NCI-H510A (cell line): ENCODE measurements at regions not wholly inside any gene's neighbourhood (a gene's known extent, or its start where the extent isn't known, plus 50 kb on each side); places are given as distances from the start of the nearest gene placed in this dataset.
"Not testable (repeated sequence)": the region's sequence is repeated elsewhere in the genome, so short reads cannot be mapped to it uniquely, and the experiment has no call there.

Source experiments
- DNase-seq: peaks from one replicate; lab custom pipeline; 2025; lab: John Stamatoyannopoulos, UW

DNA sequence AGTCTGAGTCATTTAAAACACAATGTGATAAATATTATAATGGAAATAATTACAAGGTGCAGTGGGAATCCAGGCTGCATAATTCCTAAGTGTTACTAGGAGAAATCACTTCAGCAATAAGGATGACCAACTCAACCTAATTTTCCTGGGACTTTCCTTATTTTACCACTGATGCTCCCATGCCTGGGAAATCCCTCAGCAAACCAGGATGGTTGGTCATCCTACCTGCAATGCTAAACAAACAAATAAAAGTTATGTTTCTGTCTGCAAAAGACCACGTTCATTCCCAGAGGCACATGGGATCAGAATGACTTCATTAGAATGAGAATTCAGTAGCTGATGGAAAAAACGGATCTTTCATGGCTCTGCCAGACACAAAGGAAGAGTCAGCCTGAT, 130.8 kb upstream of the RAP1B start:
- DNase-seq = no peak

DNA sequence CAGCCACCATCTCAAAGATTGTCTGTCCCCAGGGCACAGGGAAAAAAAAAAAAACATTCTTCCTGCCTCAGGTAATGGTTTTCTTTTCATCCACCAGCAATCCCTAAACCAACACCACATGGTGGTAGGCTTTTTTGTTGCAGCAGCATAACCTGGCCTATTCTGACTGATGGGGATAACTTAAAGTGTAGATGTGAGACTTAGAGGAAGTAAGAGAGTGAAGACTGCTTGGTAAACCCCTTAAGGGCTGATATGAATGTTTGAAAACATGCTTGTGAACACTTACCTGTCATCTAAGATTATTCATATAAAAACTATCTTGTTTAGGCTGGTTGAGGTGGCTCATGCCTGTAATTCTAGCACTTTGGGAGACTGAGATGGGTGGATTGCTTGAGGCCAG, 130.2 kb upstream of the RAP1B start:
- no peak for DNase-seq

DNA sequence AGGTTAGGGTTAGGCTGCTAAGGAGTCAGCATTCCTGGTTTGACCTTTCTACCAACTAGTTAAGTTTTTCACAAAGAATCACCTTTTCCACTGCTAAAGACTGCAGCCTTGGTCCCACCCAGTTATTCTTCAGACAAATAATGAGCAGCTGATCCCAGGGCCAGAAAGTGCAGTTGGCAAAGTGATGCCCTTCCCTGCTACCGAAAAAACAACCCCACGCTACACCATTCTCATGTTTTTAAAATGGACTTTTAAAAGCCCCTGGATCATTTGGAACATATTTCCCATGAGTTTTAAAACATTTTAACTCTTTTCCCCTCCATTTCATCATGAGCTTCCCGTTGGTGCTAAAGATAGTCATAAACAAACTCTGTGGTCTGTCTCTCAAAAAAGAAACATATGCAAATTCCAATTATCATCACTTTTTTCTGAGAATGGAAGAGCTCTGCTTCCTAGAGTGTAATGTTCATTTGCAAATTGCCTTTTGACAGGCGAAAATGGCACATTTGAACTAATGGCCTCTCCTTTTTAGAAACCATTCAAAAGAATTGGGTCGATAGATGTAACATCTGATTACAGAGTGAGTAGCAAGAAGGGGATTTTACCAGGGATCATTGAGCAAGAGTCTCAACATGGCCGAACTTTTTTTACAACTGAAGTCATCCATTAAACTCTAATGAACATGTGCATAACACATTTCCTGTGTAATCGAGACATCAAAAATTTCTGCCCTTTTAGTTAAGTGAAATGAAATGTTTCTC, 129.3 kb upstream of the RAP1B start:
- no peak for DNase-seq

DNA sequence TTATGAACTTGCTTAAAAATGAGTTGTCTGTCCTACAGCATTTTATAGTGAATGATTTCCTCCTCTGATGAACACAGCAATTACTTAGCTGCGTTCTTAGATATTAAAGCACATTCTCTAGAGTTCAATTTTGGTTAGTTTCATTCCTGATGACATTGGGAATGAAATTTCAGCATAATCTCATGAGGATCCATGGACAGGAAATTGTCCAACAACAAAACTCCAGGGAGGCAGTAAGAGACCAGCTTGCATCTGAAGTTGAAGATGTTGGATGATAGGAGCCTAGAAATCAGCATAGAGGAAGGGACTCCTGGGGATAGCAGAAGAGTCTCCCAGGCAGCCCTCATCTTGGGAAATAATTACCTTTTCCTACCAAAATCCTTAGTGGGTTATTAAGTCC, 128.7 kb upstream of the RAP1B start:
- no peak for DNase-seq

DNA sequence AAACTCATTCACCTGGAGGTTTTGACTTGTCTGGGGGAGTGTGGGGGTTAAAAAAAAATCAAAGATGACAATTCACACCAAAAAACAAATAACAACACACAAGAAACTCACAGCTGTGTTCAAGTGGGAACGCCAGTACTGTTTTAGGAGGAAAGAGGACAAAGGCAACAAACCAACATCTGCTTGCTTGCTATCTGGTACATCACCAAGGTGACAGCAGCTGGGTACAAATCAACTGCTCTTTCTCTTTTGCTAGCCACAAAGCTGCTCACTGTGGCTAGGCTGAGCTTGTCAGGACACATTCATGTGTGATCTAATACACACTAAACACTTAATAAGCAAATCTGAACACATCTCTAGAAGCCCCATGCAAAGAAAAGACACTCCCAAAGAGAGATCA, 128.0 kb upstream of the RAP1B start:
- no peak for DNase-seq

DNA sequence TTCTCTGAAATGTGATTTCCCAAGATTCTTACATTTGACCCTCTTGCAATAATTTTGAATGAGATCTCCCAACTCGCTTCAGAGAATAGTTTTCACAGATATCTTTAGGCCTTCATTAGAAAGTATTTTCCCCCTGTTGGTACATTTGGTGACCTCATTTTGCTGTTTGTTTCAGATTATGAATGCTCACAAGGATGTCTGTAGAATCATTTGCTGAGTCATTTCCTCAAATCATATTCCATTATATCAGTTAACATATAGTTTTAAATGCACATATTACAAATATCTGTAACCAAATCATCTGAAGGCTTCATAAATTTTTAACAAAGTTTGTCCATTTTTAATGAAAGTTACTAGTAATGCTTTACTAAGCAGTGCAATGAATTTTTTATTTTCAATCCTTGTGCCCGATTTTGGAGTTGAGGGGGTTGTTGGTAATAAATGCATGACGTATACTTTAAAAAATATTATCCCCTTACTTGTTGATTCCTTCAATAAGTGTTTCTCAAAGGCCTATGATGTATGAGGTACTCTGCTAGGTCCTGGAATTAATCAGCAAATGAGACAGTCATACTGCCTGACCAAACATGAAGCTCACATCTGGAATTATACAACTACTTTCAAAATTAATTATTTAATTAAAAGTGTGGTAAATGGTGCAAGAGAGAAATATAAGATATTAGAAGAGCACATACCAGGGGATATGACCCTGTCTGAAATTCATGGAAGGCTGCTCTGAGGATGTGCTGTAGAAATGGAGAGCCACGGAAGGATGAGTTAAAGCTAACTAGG, 126.9 kb upstream of the RAP1B start:
- no peak for DNase-seq

DNA sequence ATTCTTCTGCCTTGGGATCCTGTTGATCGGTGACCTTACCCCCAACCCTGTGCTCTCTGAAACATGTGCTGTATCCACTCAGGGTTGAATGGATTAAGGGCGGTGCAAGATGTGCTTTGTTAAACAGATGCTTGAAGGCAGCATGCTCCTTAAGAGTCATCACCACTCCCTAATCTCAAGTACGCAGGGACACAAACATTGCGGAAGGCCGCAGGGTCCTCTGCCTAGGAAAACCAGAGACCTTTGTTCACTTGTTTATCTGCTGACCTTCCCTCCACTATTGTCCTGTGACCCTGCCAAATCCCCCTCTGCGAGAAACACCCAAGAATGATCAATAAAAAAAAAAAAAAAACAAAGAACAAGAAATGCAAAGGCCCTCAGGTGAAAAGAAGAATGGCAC, 126.1 kb upstream of the RAP1B start:
- not testable (repeated sequence) for DNase-seq

DNA sequence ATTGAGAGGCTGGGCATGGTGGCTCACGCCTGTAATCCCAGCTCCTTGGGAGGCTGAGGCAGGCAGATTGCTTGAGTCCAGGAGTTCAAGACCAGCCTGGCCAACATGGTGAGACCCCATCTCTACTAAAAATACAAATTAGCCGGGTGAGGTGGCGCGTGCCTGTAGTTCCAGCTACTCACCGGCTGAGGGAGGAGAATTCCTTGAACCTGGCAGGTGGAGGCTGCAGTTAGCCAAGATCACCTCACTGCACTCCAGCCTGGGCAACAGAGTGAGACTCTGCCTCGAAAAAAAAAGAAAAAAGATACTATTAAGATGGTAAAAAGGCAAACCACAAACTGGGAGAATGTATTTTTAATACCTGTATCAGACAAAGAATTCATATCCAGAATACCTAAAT, 124.2 kb upstream of the RAP1B start:
- not testable (repeated sequence) for DNase-seq

DNA sequence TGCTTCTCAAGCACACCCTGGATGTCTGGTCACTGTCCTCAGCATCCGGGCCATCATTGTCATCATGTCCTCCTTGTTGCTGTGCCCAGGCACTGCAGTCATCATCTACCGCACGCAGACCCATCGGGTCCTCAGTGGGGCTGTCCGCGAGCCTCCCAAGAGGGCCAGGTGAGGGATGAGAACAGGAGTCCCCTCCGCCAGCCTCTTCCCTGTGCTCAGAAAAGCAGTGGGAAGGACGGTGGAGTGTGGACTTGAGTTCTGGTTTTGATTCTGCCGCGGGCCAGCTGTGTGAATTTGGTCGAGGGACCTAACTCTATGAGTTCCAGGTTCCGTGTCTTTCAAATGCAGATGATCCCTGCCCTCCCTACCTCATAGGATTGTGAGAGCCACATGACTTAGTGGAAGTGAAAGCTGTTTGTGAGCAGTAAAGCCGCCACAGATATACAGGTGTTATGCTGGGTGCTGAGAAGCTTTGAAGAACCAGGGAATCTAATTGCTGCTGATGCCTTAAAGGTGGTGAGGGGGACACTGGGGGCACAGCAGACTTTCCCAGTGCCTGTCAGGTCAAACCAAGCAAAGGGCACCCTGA, 122.9 kb upstream of the RAP1B start:
- no peak for DNase-seq

DNA sequence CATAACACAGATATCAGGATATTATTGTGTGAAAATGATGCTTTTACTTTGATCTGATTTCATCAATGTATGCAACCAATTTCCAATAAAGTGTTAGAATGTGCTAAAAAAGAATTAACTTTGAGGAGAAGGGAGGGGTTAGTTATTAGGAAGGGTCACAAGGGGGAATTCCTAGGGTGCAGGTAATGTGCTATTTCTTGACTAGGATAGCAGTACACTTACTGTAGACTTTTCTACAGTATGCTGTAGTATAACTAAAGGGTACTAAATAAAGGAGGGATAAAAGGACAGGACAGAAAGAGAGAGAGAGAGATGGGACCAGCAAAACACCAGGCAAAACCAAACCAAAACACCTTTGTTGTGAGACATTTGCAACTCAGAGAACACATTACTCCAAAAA, 121.4 kb upstream of the RAP1B start:
- no peak for DNase-seq

DNA sequence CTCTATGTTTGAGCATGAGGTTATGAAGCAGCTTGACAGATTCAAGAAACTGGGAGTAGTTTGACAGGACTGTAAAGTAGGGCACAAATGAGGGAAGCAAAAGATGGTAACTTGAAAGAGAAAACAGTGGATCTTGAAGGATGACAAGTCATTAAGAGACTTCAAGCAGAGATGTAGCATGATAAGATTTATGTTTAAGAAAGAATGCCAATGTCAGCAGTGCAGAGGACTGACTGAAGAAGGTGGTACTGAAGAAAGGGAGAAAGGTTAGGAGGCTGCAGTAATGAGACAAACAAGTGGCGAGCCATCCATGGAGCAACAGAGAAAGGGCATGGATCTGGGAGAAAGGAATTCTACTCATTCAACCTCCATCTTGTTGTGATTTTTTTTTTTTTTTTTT, 120.2 kb upstream of the RAP1B start:
- DNase-seq = no peak

DNA sequence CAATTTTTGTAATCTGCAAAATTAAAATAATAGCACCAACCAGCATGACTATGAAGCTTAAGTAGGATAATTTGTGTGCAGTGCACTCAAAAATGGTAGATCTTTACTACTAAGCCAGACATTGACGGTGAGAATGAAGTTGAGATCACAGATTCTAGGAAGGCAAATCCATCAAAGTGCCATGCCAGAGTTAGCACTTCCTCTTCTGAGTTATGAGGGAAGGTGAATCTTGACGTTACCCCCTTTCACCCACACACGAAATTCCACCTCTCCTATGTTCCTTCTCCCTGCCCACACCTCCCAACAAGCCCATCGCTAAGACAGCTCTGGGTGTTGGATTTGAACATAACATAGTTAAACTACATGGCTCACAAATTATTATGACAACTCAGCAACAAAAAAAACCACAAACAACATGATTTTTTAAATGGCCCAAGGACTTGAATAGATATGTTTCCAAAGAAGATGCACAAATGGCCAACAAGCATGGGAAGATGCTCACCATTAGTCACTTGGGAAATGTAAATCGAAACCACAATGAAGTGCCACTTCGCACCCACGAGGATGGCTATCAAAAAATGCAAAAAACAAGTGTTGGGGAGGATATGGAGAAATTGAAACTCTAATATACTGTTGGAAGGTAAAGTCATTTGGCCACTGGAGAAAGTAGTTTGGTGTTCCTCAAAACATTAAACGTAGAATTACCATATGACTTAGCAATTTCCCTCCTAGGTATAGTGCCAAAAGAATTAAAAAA, 119.3 kb upstream of the RAP1B start:
- no peak for DNase-seq

DNA sequence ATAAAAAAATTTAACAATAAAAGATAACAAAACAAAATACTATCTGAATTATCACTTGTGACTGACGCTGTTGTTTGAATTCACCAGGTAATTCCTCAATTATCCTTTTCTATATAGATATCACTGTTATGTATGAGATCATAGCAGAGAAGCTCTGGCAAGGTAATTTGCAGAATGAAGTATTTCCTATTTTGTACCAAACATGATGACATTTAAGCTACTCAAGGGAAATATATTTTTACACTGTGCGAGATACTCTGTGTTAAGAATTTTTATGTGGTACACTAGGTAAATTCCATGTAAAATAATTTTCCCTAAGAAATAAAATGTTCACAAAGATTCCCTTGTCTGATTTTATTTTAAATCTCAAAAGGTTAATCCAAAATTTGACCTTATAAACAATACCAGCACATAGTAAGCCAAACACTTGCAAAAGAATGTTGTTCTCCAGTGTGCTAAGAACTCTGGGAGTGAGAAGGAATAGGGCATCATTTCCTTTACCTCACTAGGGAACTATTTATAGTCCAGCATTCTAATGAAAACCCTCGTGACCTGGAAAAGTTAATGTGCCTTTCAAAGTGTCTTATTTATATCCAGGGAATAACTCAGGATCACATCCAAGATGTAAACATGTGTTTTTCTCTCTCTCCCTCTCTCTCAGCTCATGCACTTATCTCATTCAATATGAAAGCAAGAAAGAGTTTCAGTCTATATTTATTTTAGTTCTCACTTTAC, 115.2 kb upstream of the RAP1B start:
- no peak for DNase-seq

DNA sequence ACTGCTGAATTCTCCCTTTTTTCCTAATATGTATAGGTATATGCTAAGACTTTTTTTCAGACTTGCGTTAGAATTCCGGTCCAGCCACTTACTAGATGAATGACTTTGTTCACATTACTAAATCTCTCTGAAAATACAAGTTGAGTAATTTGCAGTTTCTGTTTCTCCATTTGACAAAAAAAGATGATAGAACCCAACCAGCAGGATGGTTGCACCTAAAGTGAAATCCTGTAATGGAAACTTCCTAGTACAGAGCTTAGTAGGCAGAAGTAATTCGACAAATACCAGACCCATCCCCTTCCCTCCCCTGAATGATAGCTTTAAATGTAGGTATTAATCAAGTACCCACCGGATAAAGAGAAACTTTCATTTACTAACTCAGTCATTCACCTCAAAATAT, 113.6 kb upstream of the RAP1B start:
- no peak for DNase-seq

DNA sequence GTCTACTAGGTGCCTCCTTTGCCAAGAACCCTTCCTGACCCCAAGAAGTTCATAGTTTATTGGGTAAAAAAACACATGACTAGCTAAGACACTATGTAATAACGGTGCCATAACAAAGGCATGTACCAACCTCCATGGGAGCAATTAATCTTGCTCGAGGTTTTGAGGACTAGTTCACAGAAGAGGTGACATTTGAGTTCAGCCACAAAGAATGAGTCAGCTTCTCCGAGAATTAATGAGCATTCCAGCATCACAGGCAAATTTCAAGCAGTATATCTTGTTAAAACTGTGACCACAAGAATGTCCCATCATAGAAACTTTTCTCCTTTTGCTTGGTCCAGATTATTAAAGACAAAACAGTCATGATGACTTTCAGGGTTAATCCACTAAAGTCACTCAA, 113.0 kb upstream of the RAP1B start:
- DNase-seq = no peak

DNA sequence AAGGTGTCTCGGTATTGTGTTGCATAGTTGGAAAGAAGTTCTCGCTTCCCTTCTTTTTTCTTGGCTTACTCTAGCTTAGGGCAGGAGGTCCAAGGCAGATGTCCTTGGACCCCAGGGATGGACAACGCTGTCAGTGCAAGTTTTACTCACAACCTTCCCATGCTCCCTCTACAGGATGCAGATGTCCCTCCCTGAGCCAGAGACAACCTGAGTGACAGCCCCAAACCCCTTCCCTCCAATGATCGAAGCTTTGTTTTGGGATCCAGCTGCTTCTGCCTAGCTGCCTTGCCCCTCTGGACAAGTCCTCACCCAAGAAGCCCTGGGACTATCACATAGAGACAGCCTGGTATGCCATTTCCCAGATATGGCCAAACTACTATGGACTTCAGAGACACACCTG, 112.0 kb upstream of the RAP1B start:
- no peak for DNase-seq

DNA sequence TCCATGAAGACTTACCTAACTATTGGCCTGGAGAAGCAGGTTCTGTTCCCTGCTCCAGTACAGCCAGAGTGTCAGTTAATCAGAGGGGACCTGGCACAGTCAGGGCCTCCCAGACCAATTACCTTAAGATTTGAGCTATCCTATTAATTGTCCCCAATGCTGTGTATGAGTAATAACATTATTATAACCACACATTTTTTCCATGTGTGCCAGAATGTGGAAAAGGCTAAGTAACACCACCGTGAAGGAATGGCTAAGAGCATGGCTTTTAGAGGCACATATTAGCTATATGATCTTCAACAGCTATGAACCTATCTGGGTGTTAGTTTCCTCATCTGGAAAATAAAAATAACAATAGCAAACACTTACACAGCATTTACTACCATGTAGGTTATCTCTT, 111.1 kb upstream of the RAP1B start:
- DNase-seq = no peak

DNA sequence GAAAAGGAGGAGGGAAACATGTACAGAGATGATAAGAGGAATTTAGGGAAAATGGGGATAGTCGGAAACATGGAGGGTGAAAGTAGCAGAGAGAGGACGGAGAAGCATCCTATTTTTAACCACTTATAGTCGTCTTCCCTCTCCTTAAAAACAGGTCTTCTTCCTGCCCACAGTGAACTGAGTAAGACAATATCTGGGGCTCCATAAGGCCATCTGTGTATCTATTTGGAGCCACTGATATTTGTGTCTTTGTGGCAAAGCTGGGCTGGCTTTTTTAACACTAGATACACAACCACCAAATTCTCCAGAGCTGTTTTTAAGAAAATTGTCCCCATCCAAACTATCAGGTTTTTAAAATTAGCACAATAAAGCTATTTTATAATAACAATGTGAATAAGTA, 109.5 kb upstream of the RAP1B start:
- no peak for DNase-seq

DNA sequence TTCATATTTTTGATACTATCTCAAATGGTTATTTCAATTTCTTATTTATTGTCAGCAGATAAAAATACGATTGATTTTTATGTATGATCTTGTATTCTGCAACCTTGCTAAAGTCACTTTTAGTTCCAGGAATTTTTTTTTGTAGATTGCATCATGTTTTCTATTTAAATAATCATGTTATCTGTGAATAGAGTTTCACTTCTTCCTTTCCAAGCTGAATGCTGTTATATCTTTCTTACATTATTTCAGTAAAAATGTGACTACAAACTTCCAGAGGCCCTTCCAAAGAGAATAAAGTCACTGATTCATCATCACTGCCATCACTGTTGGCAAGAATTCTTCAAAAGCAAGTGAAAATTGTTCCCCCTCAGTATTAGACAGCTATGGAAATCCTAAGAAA, 104.7 kb upstream of the RAP1B start:
- no peak for DNase-seq

DNA sequence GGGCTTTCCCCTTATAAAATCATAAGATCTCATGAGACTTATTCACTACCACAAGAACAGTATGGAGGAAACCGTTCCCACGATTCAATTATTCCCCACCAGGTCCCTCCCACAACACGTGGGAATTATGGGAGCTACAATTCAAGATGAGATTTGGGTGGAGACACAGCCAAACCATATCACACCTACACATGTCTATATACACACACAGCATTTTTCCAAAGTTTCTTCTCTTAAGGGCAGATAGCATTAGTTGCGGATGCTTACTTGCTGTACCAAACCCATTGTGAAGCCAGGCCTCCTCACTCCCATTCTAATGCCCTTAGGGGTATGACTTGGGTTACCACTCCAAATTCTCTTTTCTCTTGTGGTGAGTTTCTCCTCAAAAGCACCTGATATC, 104.1 kb upstream of the RAP1B start:
- no peak for DNase-seq

DNA sequence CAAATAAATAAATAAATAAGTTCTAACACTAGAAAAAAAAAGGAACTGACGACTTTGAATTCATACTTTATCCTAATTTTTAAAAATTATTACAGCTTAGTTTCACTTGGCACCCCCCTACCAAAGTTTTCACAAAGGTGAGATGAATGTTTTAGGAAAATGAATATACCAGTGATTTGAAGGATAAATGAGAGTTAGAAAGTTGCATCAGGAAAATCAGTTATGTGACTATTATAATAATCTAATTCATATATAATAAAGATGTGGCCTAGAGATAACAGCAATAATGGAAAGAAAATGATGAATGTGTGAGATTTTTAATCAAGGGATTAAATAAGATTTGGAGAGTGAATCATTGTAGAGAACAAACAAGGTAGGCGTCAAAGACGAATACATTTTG, 103.0 kb upstream of the RAP1B start:
- no peak for DNase-seq

DNA sequence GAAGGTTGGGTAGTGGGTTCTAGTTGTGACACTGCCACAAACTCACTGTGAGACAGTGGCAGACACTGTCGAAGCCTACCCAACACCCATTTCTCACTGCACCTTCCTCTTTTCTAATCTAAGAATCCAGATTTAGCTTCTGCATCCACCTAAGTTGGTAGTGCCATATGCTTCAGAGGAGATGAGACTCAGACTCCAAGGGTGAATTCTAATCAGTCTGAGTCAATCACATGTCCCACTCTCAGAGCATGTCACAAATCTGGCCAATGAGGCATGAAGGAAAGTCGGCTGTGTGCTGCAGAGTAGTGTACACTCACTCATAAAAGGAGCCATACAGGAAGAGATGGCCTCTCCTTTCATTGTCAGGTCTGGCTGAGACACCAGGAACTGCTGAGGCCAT, 102.1 kb upstream of the RAP1B start:
- no peak for DNase-seq
